ENCODE measurements at regions not wholly inside any gene's neighbourhood (a gene's known extent, or its start where the extent isn't known, plus 50 kb on each side); places are given as distances from the start of the nearest gene placed in this dataset. TPM values are rescaled to one million over a fixed set of nuclear protein-coding genes. Genes with fewer than 3 reads are reported as not detected.

Small RNA genes lying in the stretch of these regions (small RNA-seq; reads per million reads assigned to genes)
- gene AL078601.1 = not detected
- not detected for gene RF00019
